ENCODE measurements at regions not wholly inside any gene's neighbourhood (a gene's known extent, or its start where the extent isn't known, plus 50 kb on each side); places are given as distances from the start of the nearest gene placed in this dataset.

DNA sequence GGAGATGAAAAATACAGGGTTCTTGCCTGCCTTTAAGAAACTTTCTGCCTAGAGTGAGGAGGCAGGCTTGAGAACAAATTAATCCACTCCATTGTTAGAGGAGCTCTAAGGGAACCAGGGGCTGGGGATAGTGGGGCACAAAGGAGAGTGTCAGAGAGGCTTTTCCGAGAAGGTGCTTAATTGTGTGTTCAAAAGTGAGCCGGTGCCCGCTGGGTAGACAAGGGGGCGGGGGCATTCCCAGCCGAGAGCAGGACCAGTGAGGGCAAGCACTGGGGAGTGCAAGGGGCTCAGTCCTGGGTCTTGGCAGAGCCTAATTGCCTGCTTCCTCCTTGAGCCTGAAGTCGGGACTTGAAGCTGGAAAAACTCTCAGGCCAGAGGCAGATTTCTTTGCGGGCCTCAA lies 377.4 kb downstream of the ETNK1 start:
- TF ChIP-seq CTCF (conservative IDR thresholded peaks at IDR 0.05 in 1 of 2, IDR thresholded peaks at IDR 0.05 in 1 of 2; ENCODE audit: low read depth in 1 of 2, low read length in 2 of 2) (no peak), EZH2 (IDR thresholded peaks at IDR 0.05; ENCODE audit: low read length, missing control alignments) (no peak)
